GM18508 (cell line): ENCODE measurements at regions not wholly inside any gene's neighbourhood (a gene's known extent, or its start where the extent isn't known, plus 50 kb on each side); places are given as distances from the start of the nearest gene placed in this dataset.

Experiments used
- ATAC-seq: cut with Tn5 transposase; IDR thresholded peaks from one replicate; pipeline ENCODE4 v1.9.1; 2021; ENCODE audit warnings: moderate number of reproducible peaks; ENCODE audit not compliant: insufficient read depth, unreplicated experiment

GRCh38 chr9:89817151-89817950, 212.5 kb downstream of the GADD45G start:
- no peak for ATAC-seq

- no peak for ATAC-seq
Measured at GRCh38 chr9:89820337-89820736, 215.5 kb downstream of the GADD45G start.

GRCh38 chr9:89821081-89821480, 216.3 kb downstream of the GADD45G start:
- no peak for ATAC-seq

GRCh38 chr9:89822996-89823395, 218.2 kb downstream of the GADD45G start:
- ATAC-seq, result no peak

- ATAC-seq, result no peak
Measured at GRCh38 chr9:89825669-89826068, 220.9 kb downstream of the GADD45G start.

GRCh38 chr9:89826186-89826585, 221.4 kb downstream of the GADD45G start:
- ATAC-seq, result no peak

- no peak for ATAC-seq
Measured at GRCh38 chr9:89829346-89829745, 224.5 kb downstream of the GADD45G start.

GRCh38 chr9:89835666-89836065, 230.9 kb downstream of the GADD45G start:
- ATAC-seq, result no peak

GRCh38 chr9:89837162-89837933, 232.5 kb downstream of the GADD45G start:
- ATAC-seq, result no peak

- no peak for ATAC-seq
Measured at GRCh38 chr9:89837934-89838310, 233.1 kb downstream of the GADD45G start.

GRCh38 chr9:89838621-89839020, 233.8 kb downstream of the GADD45G start:
- ATAC-seq, result no peak

- ATAC-seq, result no peak
Measured at GRCh38 chr9:89839449-89839848, 234.6 kb downstream of the GADD45G start.

- ATAC-seq, result no peak
Measured at GRCh38 chr9:89839952-89840351, 235.1 kb downstream of the GADD45G start.

- ATAC-seq, result no peak
Measured at GRCh38 chr9:89841456-89841855, 236.6 kb downstream of the GADD45G start.

GRCh38 chr9:89842267-89842768, 237.5 kb downstream of the GADD45G start:
- ATAC-seq, result no peak

- no peak for ATAC-seq
Measured at GRCh38 chr9:89843074-89843473, 238.3 kb downstream of the GADD45G start.

GRCh38 chr9:89843591-89843990, 238.8 kb downstream of the GADD45G start:
- no peak for ATAC-seq

GRCh38 chr9:89844075-89844474, 239.3 kb downstream of the GADD45G start:
- ATAC-seq, result no peak

- no peak for ATAC-seq
Measured at GRCh38 chr9:89844535-89844934, 239.7 kb downstream of the GADD45G start.

- ATAC-seq, result no peak
Measured at GRCh38 chr9:89845321-89845720, 240.5 kb downstream of the GADD45G start.

- no peak for ATAC-seq
Measured at GRCh38 chr9:89845862-89846261, 241.1 kb downstream of the GADD45G start.
